GM23338 (cell line): ENCODE measurements at regions not wholly inside any gene's neighbourhood (a gene's known extent, or its start where the extent isn't known, plus 50 kb on each side); places are given as distances from the start of the nearest gene placed in this dataset.
A peak's percentile ranks its signal among the peaks of the same experiment; 100 is the strongest.

ENCODE experiments used
- ATAC-seq: fragments of 200-7000 bp; cut with Tn5 transposase; 3 replicates; pipeline ENCODE4 v1.9.1; 2020
- DNase-seq: peaks from one replicate; pipeline ENCODE4 v3.0.0-alpha.2; 2015; ENCODE audit warnings: low spot score
- H2AFZ ChIP-seq: fragments of 200-600 bp; sonication (generic); 2 replicates; pipeline ENCODE4 v1.8.0; 2016; ENCODE audit warnings: antibody characterized with exemption, mild to moderate bottlenecking, moderate library complexity
- H3F3A ChIP-seq: fragments of 200-600 bp; sonication (generic); replicated peaks from 2 replicates; pipeline ENCODE4 v1.8.0; 2017; ENCODE audit warnings: antibody characterized with exemption, mixed run types, low read depth
- H3K27ac ChIP-seq: fragments of 200-600 bp; sonication (generic); 2 replicates; pipeline ENCODE4 v1.6.1; 2016; ENCODE audit warnings: low read depth
- H3K27me3 ChIP-seq: fragments of 200-600 bp; sonication (generic); 2 replicates; pipeline ENCODE4 v1.8.0; 2016; ENCODE audit warnings: mild to moderate bottlenecking, mixed run types, moderate library complexity; ENCODE audit not compliant: insufficient read depth
- H3K36me3 ChIP-seq: fragments of 200-600 bp; sonication (generic); 2 replicates; pipeline ENCODE4 v1.8.0; 2016; ENCODE audit warnings: mild to moderate bottlenecking; ENCODE audit not compliant: insufficient read depth
- H3K4me1 ChIP-seq: fragments of 200-600 bp; sonication (generic); 2 replicates; pipeline ENCODE4 v1.8.0; 2016; ENCODE audit warnings: mild to moderate bottlenecking, moderate library complexity; ENCODE audit not compliant: insufficient read depth
- H3K4me2 ChIP-seq: fragments of 200-600 bp; sonication (generic); 2 replicates; pipeline ENCODE4 v1.7.1; 2017; ENCODE audit warnings: mixed run types
- H3K4me3 ChIP-seq: fragments of 200-600 bp; sonication (generic); 2 replicates; pipeline ENCODE4 v1.6.1; 2016; ENCODE audit warnings: mixed run types
- H3K79me2 ChIP-seq: fragments of 200-600 bp; sonication (generic); replicated peaks from 2 replicates; pipeline ENCODE4 v1.8.0; 2017; ENCODE audit warnings: mild to moderate bottlenecking; ENCODE audit not compliant: insufficient read depth
- H3K9me2 ChIP-seq: fragments of 200-600 bp; sonication (generic); 2 replicates; pipeline ENCODE4 v1.8.0; 2017; ENCODE audit not compliant: insufficient read depth
- H4K20me1 ChIP-seq: fragments of 200-600 bp; sonication (generic); replicated peaks from 2 replicates; pipeline ENCODE4 v1.8.0; 2017; ENCODE audit warnings: mild to moderate bottlenecking; ENCODE audit not compliant: insufficient read depth
- H3K27ac Mint-ChIP-seq: 2 replicates; pipeline ENCODE4 v1.8.0; 2020; ENCODE audit warnings: inconsistent platforms, mild to moderate bottlenecking, moderate library complexity, mixed read lengths
- H3K27me3 Mint-ChIP-seq: 3 replicates; pipeline ENCODE4 v1.8.0; 2022; ENCODE audit warnings: low read depth, mild to moderate bottlenecking, moderate library complexity, mixed read lengths, inconsistent platforms; ENCODE audit not compliant: insufficient read depth, poor library complexity
- H3K36me3 Mint-ChIP-seq: 3 replicates; pipeline ENCODE4 v1.8.0; 2021; ENCODE audit warnings: low read depth, mild to moderate bottlenecking, inconsistent platforms, moderate library complexity, mixed read lengths
- H3K4me1 Mint-ChIP-seq: 3 replicates; pipeline ENCODE4 v1.8.0; 2020; ENCODE audit warnings: mild to moderate bottlenecking, inconsistent platforms, mixed read lengths
- H3K4me3 Mint-ChIP-seq: 3 replicates; pipeline ENCODE4 v1.8.0; 2021; ENCODE audit warnings: moderate library complexity, mild to moderate bottlenecking, inconsistent platforms, mixed read lengths
- H3K9me3 Mint-ChIP-seq: 3 replicates; pipeline ENCODE4 v1.8.0; 2020; ENCODE audit warnings: moderate library complexity, mild to moderate bottlenecking, inconsistent platforms, mixed read lengths
- CTCF ChIP-seq, 2 experiments: fragments of 200-600 bp in 1 of 2; sonication (generic) in 1 of 2; conservative IDR thresholded peaks; 2 replicates each; pipeline versions ENCODE4 v1.5.1 to v1.6.1; 2016 to 2017; ENCODE audit warnings: antibody characterized with exemption in 2 of 2, low read depth in 2 of 2, mild to moderate bottlenecking in 2 of 2, moderate library complexity in 1 of 2
- EZH2phosphoT487 ChIP-seq: fragments of 200-600 bp; sonication (generic); IDR thresholded peaks from one replicate; pipeline ENCODE4 v1.8.1; 2018; ENCODE audit warnings: antibody characterized with exemption; ENCODE audit not compliant: unreplicated experiment
- JUNB ChIP-seq: IDR thresholded peaks from one replicate; pipeline ENCODE4 v1.6.1; 2016; ENCODE audit warnings: antibody characterized with exemption; ENCODE audit not compliant: unreplicated experiment
- STAT1 ChIP-seq: IDR thresholded peaks from one replicate; pipeline ENCODE4 v1.6.1; 2016; ENCODE audit warnings: antibody characterized with exemption; ENCODE audit not compliant: unreplicated experiment
- ZNF331 ChIP-seq: fragments of 250-450 bp; sonication (Bioruptor Pico); IDR thresholded peaks from 2 replicates; pipeline ENCODE4 v1.5.0; 2020; ENCODE audit warnings: low read depth, mild to moderate bottlenecking, moderate library complexity
- TF ChIP-seq, protein P1 (sequence below): fragments of 250-450 bp; sonication (Bioruptor Pico); IDR thresholded peaks from 2 replicates; pipeline ENCODE4 v1.5.0; 2020; ENCODE audit warnings: mild to moderate bottlenecking, moderate library complexity
- TF ChIP-seq, protein P2 (sequence below): IDR thresholded peaks from one replicate; pipeline ENCODE4 v1.6.1; 2018; ENCODE audit warnings: antibody characterized with exemption; ENCODE audit not compliant: unreplicated experiment

- peak overlapping the region; percentile 42; the same call in 1 of the 2 replicates for H3K27ac Mint-ChIP-seq
Measured at GRCh38 chr9:10704720-10705119, 91.9 kb upstream of the PTPRD start.

More at GRCh38 chr9:10704720-10705119, 91.9 kb upstream of the PTPRD start:
- Mint-ChIP-seq H3K9me3 (no peaks in the 10 kb centered on the region), H3K36me3 (no peaks in the 10 kb centered on the region), H3K27me3 (no peaks in the 10 kb centered on the region), H3K4me3 (no peak overlapping the region), H3K4me1 (peaks cover 2% of the 10 kb centered on the region; the same call in 1 of the 3 replicates)
- Histone ChIP-seq H3K9me2 (no peaks in the 10 kb centered on the region; the same call in 1 of the 2 replicates), H3K79me2 (no peaks in the 10 kb centered on the region), H3K4me2 (no peak overlapping the region), H3K36me3 (no peaks in the 10 kb centered on the region), H3K27me3 (no peaks in the 10 kb centered on the region), H4K20me1 (no peaks in the 10 kb centered on the region), H3K27ac (no peak overlapping the region), H2AFZ (peak overlapping the region; percentile 77; the same call in 1 of the 2 replicates), H3F3A (no peaks in the 10 kb centered on the region), H3K4me3 (no peak overlapping the region), H3K4me1 (no peaks in the 10 kb centered on the region)
- DNase-seq (peak; percentile 12), ATAC-seq (no peak)
- TF ChIP-seq EZH2phosphoT487, result no peak
- no peak for TF ChIP-seq CTCF (conservative IDR thresholded peaks at IDR 0.05; ENCODE audit: low read depth in 2 of 2)
- no peak for TF ChIP-seq ZNF331
- no peak for TF ChIP-seq STAT1
- TF ChIP-seq, protein P1, sequence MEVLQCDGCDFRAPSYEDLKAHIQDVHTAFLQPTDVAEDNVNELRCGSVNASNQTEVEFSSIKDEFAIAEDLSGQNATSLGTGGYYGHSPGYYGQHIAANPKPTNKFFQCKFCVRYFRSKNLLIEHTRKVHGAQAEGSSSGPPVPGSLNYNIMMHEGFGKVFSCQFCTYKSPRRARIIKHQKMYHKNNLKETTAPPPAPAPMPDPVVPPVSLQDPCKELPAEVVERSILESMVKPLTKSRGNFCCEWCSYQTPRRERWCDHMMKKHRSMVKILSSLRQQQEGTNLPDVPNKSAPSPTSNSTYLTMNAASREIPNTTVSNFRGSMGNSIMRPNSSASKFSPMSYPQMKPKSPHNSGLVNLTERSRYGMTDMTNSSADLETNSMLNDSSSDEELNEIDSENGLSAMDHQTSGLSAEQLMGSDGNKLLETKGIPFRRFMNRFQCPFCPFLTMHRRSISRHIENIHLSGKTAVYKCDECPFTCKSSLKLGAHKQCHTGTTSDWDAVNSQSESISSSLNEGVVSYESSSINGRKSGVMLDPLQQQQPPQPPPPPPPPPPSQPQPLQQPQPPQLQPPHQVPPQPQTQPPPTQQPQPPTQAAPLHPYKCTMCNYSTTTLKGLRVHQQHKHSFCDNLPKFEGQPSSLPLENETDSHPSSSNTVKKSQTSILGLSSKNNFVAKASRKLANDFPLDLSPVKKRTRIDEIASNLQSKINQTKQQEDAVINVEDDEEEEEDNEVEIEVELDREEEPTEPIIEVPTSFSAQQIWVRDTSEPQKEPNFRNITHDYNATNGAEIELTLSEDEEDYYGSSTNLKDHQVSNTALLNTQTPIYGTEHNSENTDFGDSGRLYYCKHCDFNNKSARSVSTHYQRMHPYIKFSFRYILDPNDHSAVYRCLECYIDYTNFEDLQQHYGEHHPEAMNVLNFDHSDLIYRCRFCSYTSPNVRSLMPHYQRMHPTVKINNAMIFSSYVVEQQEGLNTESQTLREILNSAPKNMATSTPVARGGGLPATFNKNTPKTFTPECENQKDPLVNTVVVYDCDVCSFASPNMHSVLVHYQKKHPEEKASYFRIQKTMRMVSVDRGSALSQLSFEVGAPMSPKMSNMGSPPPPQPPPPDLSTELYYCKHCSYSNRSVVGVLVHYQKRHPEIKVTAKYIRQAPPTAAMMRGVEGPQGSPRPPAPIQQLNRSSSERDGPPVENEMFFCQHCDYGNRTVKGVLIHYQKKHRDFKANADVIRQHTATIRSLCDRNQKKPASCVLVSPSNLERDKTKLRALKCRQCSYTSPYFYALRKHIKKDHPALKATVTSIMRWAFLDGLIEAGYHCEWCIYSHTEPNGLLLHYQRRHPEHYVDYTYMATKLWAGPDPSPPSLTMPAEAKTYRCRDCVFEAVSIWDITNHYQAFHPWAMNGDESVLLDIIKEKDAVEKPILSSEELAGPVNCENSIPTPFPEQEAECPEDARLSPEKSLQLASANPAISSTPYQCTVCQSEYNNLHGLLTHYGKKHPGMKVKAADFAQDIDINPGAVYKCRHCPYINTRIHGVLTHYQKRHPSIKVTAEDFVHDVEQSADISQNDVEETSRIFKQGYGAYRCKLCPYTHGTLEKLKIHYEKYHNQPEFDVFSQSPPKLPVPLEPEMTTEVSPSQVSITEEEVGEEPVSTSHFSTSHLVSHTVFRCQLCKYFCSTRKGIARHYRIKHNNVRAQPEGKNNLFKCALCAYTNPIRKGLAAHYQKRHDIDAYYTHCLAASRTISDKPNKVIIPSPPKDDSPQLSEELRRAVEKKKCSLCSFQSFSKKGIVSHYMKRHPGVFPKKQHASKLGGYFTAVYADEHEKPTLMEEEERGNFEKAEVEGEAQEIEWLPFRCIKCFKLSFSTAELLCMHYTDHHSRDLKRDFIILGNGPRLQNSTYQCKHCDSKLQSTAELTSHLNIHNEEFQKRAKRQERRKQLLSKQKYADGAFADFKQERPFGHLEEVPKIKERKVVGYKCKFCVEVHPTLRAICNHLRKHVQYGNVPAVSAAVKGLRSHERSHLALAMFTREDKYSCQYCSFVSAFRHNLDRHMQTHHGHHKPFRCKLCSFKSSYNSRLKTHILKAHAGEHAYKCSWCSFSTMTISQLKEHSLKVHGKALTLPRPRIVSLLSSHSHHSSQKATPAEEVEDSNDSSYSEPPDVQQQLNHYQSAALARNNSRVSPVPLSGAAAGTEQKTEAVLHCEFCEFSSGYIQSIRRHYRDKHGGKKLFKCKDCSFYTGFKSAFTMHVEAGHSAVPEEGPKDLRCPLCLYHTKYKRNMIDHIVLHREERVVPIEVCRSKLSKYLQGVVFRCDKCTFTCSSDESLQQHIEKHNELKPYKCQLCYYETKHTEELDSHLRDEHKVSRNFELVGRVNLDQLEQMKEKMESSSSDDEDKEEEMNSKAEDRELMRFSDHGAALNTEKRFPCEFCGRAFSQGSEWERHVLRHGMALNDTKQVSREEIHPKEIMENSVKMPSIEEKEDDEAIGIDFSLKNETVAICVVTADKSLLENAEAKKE, result no peak
- TF ChIP-seq, protein P2, sequence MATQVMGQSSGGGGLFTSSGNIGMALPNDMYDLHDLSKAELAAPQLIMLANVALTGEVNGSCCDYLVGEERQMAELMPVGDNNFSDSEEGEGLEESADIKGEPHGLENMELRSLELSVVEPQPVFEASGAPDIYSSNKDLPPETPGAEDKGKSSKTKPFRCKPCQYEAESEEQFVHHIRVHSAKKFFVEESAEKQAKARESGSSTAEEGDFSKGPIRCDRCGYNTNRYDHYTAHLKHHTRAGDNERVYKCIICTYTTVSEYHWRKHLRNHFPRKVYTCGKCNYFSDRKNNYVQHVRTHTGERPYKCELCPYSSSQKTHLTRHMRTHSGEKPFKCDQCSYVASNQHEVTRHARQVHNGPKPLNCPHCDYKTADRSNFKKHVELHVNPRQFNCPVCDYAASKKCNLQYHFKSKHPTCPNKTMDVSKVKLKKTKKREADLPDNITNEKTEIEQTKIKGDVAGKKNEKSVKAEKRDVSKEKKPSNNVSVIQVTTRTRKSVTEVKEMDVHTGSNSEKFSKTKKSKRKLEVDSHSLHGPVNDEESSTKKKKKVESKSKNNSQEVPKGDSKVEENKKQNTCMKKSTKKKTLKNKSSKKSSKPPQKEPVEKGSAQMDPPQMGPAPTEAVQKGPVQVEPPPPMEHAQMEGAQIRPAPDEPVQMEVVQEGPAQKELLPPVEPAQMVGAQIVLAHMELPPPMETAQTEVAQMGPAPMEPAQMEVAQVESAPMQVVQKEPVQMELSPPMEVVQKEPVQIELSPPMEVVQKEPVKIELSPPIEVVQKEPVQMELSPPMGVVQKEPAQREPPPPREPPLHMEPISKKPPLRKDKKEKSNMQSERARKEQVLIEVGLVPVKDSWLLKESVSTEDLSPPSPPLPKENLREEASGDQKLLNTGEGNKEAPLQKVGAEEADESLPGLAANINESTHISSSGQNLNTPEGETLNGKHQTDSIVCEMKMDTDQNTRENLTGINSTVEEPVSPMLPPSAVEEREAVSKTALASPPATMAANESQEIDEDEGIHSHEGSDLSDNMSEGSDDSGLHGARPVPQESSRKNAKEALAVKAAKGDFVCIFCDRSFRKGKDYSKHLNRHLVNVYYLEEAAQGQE, result no peak
- no peak for TF ChIP-seq JUNB
